GM10248 (cell line): ENCODE measurements at regions not wholly inside any gene's neighbourhood (a gene's known extent, or its start where the extent isn't known, plus 50 kb on each side); places are given as distances from the start of the nearest gene placed in this dataset.

Experiments
- CTCF ChIA-PET: fragments of 300-600 bp; sonication (Branson Sonifier 250); formaldehyde crosslinking; extraction: SDS; loops from one replicate; lab custom pipeline; 2021; ENCODE audit warnings: antibody characterized with exemption; lab: Yijun Ruan, JAX
- POLR2A ChIA-PET: fragments of 350-650 bp; sonication (Branson Sonifier 250); formaldehyde crosslinking; extraction: SDS; loops from one replicate; lab custom pipeline; 2020; ENCODE audit warnings: antibody characterized with exemption; lab: Yijun Ruan, JAX
- DNase-seq: peaks from one replicate; pipeline ENCODE4 v3.0.0; 2012; ENCODE audit errors: extremely low spot score
- CTCF ChIP-seq: IDR thresholded peaks from 2 replicates; pipeline ENCODE4 v1.5.1; 2012; ENCODE audit warnings: mild to moderate bottlenecking, low read depth; ENCODE audit errors: extremely low read depth, missing control alignments, control extremely low read depth

- ChIA-PET POLR2A (no interaction called here), CTCF (no interaction called here)
- TF ChIP-seq CTCF = no peak
Measured at GRCh38 chr3:164048451-164048850, 1029.8 kb downstream of the SI start.

GRCh38 chr3:164040991-164041390, 1037.3 kb downstream of the SI start:
- DNase-seq = no peak
- no peak for TF ChIP-seq CTCF
- ChIA-PET POLR2A (no interaction called here), CTCF (no interaction called here)

More at GRCh38 chr3:164048451-164048850, 1029.8 kb downstream of the SI start:
- DNase-seq = no peak

- DNase-seq = no peak
- no peak for TF ChIP-seq CTCF
- CTCF ChIA-PET = no interaction called here
- POLR2A ChIA-PET = no interaction called here
Measured at GRCh38 chr3:164030194-164030593, 1048.1 kb downstream of the SI start.

- POLR2A ChIA-PET = no interaction called here
- no peak for DNase-seq
- CTCF ChIA-PET = no interaction called here
Measured at GRCh38 chr3:164024786-164025185, 1053.5 kb downstream of the SI start.

GRCh38 chr3:164023480-164023879, 1054.8 kb downstream of the SI start:
- no peak for TF ChIP-seq CTCF
- POLR2A ChIA-PET = no interaction called here
- DNase-seq = no peak
- CTCF ChIA-PET = no interaction called here

More at GRCh38 chr3:164024786-164025185, 1053.5 kb downstream of the SI start:
- no peak for TF ChIP-seq CTCF

GRCh38 chr3:164018500-164018899, 1059.8 kb downstream of the SI start:
- CTCF ChIA-PET = interaction anchor here (1.1 kb wide), 1 partner anchor 9 kb away, joined by 3 read pairs; no protein-coding TSS in a partner anchor
- DNase-seq = no peak
- no peak for TF ChIP-seq CTCF
- POLR2A ChIA-PET = no interaction called here

- ChIA-PET CTCF (no interaction called here), POLR2A (no interaction called here)
- TF ChIP-seq CTCF = no peak
- DNase-seq = no peak
Measured at GRCh38 chr3:164007765-164008164, 1070.5 kb downstream of the SI start.
